ENCODE measurements at regions not wholly inside any gene's neighbourhood (a gene's known extent, or its start where the extent isn't known, plus 50 kb on each side); places are given as distances from the start of the nearest gene placed in this dataset.

DNA sequence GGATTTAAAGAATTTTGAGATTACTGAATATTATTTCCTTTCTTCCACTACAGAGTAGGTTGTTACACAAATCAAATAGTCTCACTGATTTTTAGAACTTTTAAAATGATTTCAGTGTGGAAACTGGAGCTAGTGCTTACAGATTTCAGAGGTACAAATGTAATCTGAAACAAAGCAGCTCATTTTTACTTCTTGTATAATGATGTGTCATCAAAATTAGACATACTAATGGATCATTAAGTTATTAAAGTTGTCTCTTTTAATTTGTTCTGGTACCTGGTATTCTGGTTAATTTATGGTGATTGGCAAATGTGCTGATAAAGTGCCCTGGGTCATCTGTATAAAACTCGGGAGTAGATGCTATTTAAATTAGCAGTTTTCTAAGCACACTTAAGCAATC, 1528.3 kb downstream of the RPA4 start (continued):
- TF ChIP-seq, protein P1, sequence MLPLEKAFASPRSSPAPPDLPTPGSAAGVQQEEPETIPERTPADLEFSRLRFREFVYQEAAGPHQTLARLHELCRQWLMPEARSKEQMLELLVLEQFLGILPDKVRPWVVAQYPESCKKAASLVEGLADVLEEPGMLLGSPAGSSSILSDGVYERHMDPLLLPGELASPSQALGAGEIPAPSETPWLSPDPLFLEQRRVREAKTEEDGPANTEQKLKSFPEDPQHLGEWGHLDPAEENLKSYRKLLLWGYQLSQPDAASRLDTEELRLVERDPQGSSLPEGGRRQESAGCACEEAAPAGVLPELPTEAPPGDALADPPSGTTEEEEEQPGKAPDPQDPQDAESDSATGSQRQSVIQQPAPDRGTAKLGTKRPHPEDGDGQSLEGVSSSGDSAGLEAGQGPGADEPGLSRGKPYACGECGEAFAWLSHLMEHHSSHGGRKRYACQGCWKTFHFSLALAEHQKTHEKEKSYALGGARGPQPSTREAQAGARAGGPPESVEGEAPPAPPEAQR (CRISPR knock-in tag; IDR thresholded peaks at IDR 0.05) = no peak
- no peak for TF ChIP-seq GRHL2 (CRISPR knock-in tag; IDR thresholded peaks at IDR 0.05; ENCODE audit: insufficient replicate concordance, severe bottlenecking)
- TF ChIP-seq, protein P2, sequence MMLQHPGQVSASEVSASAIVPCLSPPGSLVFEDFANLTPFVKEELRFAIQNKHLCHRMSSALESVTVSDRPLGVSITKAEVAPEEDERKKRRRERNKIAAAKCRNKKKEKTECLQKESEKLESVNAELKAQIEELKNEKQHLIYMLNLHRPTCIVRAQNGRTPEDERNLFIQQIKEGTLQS (CRISPR knock-in tag; conservative IDR thresholded peaks at IDR 0.05) = no peak
- no peak for TF ChIP-seq ATF6 (CRISPR knock-in tag; IDR thresholded peaks at IDR 0.05)
- TF ChIP-seq ESRRA (CRISPR knock-in tag; IDR thresholded peaks at IDR 0.05; ENCODE audit: borderline replicate concordance) = no peak
- TF ChIP-seq GTF2I (CRISPR knock-in tag; conservative IDR thresholded peaks at IDR 0.05) = no peak
- no peak for TF ChIP-seq RORB (CRISPR knock-in tag; IDR thresholded peaks at IDR 0.05)
- no peak for TF ChIP-seq ZNF121 (CRISPR knock-in tag; IDR thresholded peaks at IDR 0.05)

- Mint-ChIP-seq H3K4me3 (no peak overlapping the region), H3K4me1 (peaks cover 29% of the 10 kb centered on the region), H3K27me3 (ENCODE audit: low read depth) (no peaks in the 10 kb centered on the region), H3K36me3 (peaks cover 4% of the 10 kb centered on the region; the same call in 1 of the 2 replicates), H3K9me3 (peaks cover 3% of the 10 kb centered on the region; the same call in 1 of the 2 replicates), H3K27ac (no peak overlapping the region)
- ATAC-seq (no peak), DNase-seq (ENCODE audit: low spot score) (no peak)
- TF ChIP-seq ERG (CRISPR knock-in tag; IDR thresholded peaks at IDR 0.05) = no peak
- TF ChIP-seq ARID4B (CRISPR knock-in tag; IDR thresholded peaks at IDR 0.05; ENCODE audit: borderline replicate concordance) = no peak
- TF ChIP-seq ZNF232 (CRISPR knock-in tag; IDR thresholded peaks at IDR 0.05) = no peak
- TF ChIP-seq, protein P3, sequence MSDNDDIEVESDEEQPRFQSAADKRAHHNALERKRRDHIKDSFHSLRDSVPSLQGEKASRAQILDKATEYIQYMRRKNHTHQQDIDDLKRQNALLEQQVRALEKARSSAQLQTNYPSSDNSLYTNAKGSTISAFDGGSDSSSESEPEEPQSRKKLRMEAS (CRISPR knock-in tag; IDR thresholded peaks at IDR 0.05) = no peak
- no peak for TF ChIP-seq FOXJ3 (CRISPR knock-in tag; IDR thresholded peaks at IDR 0.05; ENCODE audit: borderline replicate concordance)
- TF ChIP-seq KAT7 (CRISPR knock-in tag; IDR thresholded peaks at IDR 0.05; ENCODE audit: borderline replicate concordance) = no peak
- no peak for TF ChIP-seq CBFB (CRISPR knock-in tag; IDR thresholded peaks at IDR 0.05; ENCODE audit: low read depth)
- TF ChIP-seq GABPB1 (CRISPR knock-in tag; IDR thresholded peaks at IDR 0.05) = no peak
- TF ChIP-seq OVOL2 (CRISPR knock-in tag; IDR thresholded peaks at IDR 0.05; ENCODE audit: borderline replicate concordance) = no peak
- ChIA-PET POLR2A (no interaction called here), CTCF (no interaction called here)
Measured at GRCh38 chrX:98422536-98422935, 1538.8 kb downstream of the RPA4 start.
